OCI-LY7 (cell line): ENCODE measurements at regions not wholly inside any gene's neighbourhood (a gene's known extent, or its start where the extent isn't known, plus 50 kb on each side); places are given as distances from the start of the nearest gene placed in this dataset.

ENCODE experiments used
- EZH2phosphoT487 ChIP-seq: fragments of 200-600 bp; sonication (generic); IDR thresholded peaks from 2 replicates; pipeline ENCODE4 v1.6.1; 2018; ENCODE audit warnings: low read depth, borderline replicate concordance, mild to moderate bottlenecking, mixed run types, antibody characterized with exemption, low read length, moderate library complexity, mixed read lengths
- TF ChIP-seq, protein P1 (sequence below): fragments of 200-600 bp; sonication (generic); conservative IDR thresholded peaks from 2 replicates; pipeline ENCODE4 v1.5.1; 2014; ENCODE audit warnings: mild to moderate bottlenecking, antibody characterized with exemption, low read length, moderate library complexity, mixed read lengths

- TF ChIP-seq, protein P1, sequence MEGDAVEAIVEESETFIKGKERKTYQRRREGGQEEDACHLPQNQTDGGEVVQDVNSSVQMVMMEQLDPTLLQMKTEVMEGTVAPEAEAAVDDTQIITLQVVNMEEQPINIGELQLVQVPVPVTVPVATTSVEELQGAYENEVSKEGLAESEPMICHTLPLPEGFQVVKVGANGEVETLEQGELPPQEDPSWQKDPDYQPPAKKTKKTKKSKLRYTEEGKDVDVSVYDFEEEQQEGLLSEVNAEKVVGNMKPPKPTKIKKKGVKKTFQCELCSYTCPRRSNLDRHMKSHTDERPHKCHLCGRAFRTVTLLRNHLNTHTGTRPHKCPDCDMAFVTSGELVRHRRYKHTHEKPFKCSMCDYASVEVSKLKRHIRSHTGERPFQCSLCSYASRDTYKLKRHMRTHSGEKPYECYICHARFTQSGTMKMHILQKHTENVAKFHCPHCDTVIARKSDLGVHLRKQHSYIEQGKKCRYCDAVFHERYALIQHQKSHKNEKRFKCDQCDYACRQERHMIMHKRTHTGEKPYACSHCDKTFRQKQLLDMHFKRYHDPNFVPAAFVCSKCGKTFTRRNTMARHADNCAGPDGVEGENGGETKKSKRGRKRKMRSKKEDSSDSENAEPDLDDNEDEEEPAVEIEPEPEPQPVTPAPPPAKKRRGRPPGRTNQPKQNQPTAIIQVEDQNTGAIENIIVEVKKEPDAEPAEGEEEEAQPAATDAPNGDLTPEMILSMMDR, result no peak
- TF ChIP-seq EZH2phosphoT487, result no peak
These were observed 368.1 kb upstream of the KYNU start for GRCh38 chr2:142509401-142509800.
